Osteoblast (primary cell): ENCODE measurements at regions not wholly inside any gene's neighbourhood (a gene's known extent, or its start where the extent isn't known, plus 50 kb on each side); places are given as distances from the start of the nearest gene placed in this dataset.
A peak's percentile ranks its signal among the peaks of the same experiment; 100 is the strongest.

Experiments used
- DNase-seq: peaks from one replicate; pipeline ENCODE4 v3.0.0; 2011; ENCODE audit warnings: low spot score, mixed read lengths; ENCODE audit not compliant: insufficient read length; ENCODE audit errors: missing footprints
- H2AFZ ChIP-seq: 2 replicates; pipeline ENCODE4 v1.6.0; 2011; ENCODE audit warnings: mild to moderate bottlenecking, low read length
- H3K27ac ChIP-seq: 2 replicates; pipeline ENCODE4 v1.5.1; 2011; ENCODE audit warnings: mild to moderate bottlenecking, low read depth, low read length, moderate library complexity
- H3K27me3 ChIP-seq: 2 replicates; pipeline ENCODE4 v1.6.0; 2012; ENCODE audit warnings: mild to moderate bottlenecking, control low read depth, inconsistent platforms, low read length, moderate library complexity; ENCODE audit not compliant: insufficient read depth
- H3K36me3 ChIP-seq: 2 replicates; pipeline ENCODE4 v1.5.1; 2011; ENCODE audit warnings: mild to moderate bottlenecking, low read length, control low read depth, moderate library complexity; ENCODE audit not compliant: insufficient read depth
- H3K4me1 ChIP-seq: 2 replicates; pipeline ENCODE4 v1.5.1; 2011; ENCODE audit warnings: mild to moderate bottlenecking, low read length, control low read depth, moderate library complexity; ENCODE audit not compliant: insufficient read depth
- H3K4me2 ChIP-seq: 2 replicates; pipeline ENCODE4 v1.6.0; 2011; ENCODE audit warnings: mild to moderate bottlenecking, low read length; ENCODE audit not compliant: insufficient read depth
- H3K4me3 ChIP-seq: fragments of 200-600 bp; sonication (generic); 3 replicates; pipeline ENCODE4 v1.5.1; 2012; ENCODE audit warnings: mild to moderate bottlenecking, low read length, inconsistent platforms; ENCODE audit not compliant: insufficient read depth
- H3K79me2 ChIP-seq: 2 replicates; pipeline ENCODE4 v1.6.0; 2012; ENCODE audit warnings: mild to moderate bottlenecking, low read length, control low read depth, inconsistent platforms; ENCODE audit not compliant: insufficient read depth
- H3K9me3 ChIP-seq: 2 replicates; pipeline ENCODE4 v1.5.1; 2011; ENCODE audit warnings: low read depth, low read length, control low read depth
- H4K20me1 ChIP-seq: 2 replicates; pipeline ENCODE4 v1.6.0; 2012; ENCODE audit warnings: mild to moderate bottlenecking, low read length, control low read depth; ENCODE audit not compliant: insufficient read depth
- CTCF ChIP-seq: IDR thresholded peaks from 2 replicates; pipeline ENCODE4 v1.5.1; 2011; ENCODE audit warnings: mild to moderate bottlenecking, low read depth, low read length, moderate library complexity; ENCODE audit errors: extremely low read depth

DNA sequence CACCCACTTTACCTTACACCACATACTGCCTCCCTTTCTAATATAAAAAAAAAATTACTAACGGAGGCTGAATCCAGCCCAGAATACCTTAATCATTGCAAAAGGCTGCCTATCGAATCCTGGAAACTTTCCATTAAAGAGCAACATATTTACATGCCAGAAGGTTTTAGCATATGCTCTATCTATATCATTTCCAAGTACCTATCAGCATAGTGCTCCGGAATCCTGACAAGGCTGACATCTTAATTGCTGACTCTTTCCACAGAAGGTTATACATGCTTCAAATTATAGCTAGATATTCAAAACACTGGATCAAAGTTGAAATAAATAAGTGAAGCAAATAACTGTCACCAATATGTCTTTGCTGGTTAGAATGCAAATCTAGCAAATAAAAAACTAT is 170.9 kb upstream of the CDK1 start:
- Histone ChIP-seq H2AFZ (no peak overlapping the region), H3K27ac (no peak overlapping the region), H3K9me3 (no peaks in the 10 kb centered on the region), H3K4me1 (peaks cover 13% of the 10 kb centered on the region), H3K27me3 (no peaks in the 10 kb centered on the region), H3K79me2 (no peaks in the 10 kb centered on the region), H3K4me2 (no peak overlapping the region), H3K36me3 (no peaks in the 10 kb centered on the region), H4K20me1 (no peaks in the 10 kb centered on the region), H3K4me3 (no peak overlapping the region)
- no peak for DNase-seq
- TF ChIP-seq CTCF = no peak

DNA sequence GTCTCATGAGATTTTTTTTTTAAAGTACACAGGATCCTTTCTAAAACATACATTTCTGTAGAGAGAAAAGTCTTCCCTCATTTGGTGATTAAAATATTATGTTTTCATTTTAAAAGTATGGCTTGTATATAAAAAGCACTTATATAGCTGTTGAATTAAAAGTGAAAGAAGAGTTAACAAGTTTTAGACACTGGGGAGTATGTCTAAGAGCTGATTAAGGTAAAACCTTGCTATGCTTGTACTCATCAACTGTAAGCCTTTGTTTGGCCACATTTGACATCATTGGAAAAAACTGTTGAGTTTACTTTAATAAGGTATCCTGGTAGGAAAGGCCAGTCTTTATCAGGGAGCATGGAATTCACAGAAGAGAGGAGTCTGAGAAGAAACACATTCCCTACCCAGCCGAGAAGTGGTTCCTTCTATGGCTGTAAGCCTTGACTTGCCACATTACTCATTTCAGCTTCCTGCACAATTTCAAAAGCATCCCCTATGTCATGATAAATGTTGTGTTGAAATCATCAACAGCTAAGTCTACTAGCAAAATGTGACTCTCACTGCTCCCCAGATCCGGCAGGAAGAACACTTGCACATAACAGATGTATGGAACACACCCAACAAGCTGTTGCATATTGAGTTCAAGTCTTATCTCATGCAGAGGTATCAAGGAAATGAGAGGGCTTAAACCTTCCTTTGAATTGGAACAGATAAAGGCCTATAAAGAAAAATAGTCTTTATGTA is 171.8 kb upstream of the CDK1 start:
- no peak for DNase-seq
- H3K36me3 ChIP-seq = no peaks in the 10 kb centered on the region
- H3K9me3 ChIP-seq = no peaks in the 10 kb centered on the region
- peak overlapping the region; percentile 50 for H3K4me2 ChIP-seq
- no peak for TF ChIP-seq CTCF
- peak overlapping the region; percentile 70 for H2AFZ ChIP-seq
- H3K79me2 ChIP-seq = no peaks in the 10 kb centered on the region
- H3K4me1 ChIP-seq = peaks cover 8% of the 10 kb centered on the region
- H4K20me1 ChIP-seq = no peaks in the 10 kb centered on the region
- H3K27ac ChIP-seq = no peak overlapping the region
- no peaks in the 10 kb centered on the region for H3K27me3 ChIP-seq
- no peak overlapping the region for H3K4me3 ChIP-seq

GRCh38 chr10:60605476-60605875 is 172.8 kb upstream of the CDK1 start:
- Histone ChIP-seq H3K36me3 (no peaks in the 10 kb centered on the region), H3K27me3 (no peaks in the 10 kb centered on the region), H3K9me3 (no peaks in the 10 kb centered on the region), H3K27ac (no peak overlapping the region), H3K4me1 (peaks cover 3% of the 10 kb centered on the region), H2AFZ (no peak overlapping the region), H3K4me3 (no peak overlapping the region), H3K79me2 (no peaks in the 10 kb centered on the region), H4K20me1 (no peaks in the 10 kb centered on the region), H3K4me2 (no peak overlapping the region)
- TF ChIP-seq CTCF = no peak
- no peak for DNase-seq

GRCh38 chr10:60604342-60604741 is 173.9 kb upstream of the CDK1 start:
- peaks cover 3% of the 10 kb centered on the region for H3K4me1 ChIP-seq
- no peaks in the 10 kb centered on the region for H3K79me2 ChIP-seq
- no peak for DNase-seq
- no peak overlapping the region for H2AFZ ChIP-seq
- H4K20me1 ChIP-seq = no peaks in the 10 kb centered on the region
- H3K36me3 ChIP-seq = no peaks in the 10 kb centered on the region
- no peak overlapping the region for H3K27ac ChIP-seq
- H3K27me3 ChIP-seq = no peaks in the 10 kb centered on the region
- no peaks in the 10 kb centered on the region for H3K9me3 ChIP-seq
- no peak for TF ChIP-seq CTCF
- no peak overlapping the region for H3K4me3 ChIP-seq
- H3K4me2 ChIP-seq = no peak overlapping the region
